Activated naive CD4-positive, alpha-beta T cell treated with anti-CD3 and anti-CD28 coated beads for 36 hours (primary cell): ENCODE measurements at regions not wholly inside any gene's neighbourhood (a gene's known extent, or its start where the extent isn't known, plus 50 kb on each side); places are given as distances from the start of the nearest gene placed in this dataset. TPM values are rescaled to one million over a fixed set of nuclear protein-coding genes. Genes with fewer than 3 reads are reported as not detected.

Experiments used
- CTCF ChIA-PET: fragments of 350-600 bp; sonication (Branson Sonifier 250); formaldehyde crosslinking; loops from one replicate; lab custom pipeline; 2021; ENCODE audit warnings: antibody characterized with exemption; lab: Charles Lee
- DNase-seq: peaks from one replicate; pipeline ENCODE4 v3.0.0-alpha.2; 2020
- H3K27ac Mint-ChIP-seq: one replicate; pipeline ENCODE4 v1.8.0; 2021; ENCODE audit warnings: mild to moderate bottlenecking, mixed read lengths
- H3K27me3 Mint-ChIP-seq: one replicate; pipeline ENCODE4 v1.8.0; 2021; ENCODE audit warnings: low read depth, mixed read lengths
- H3K36me3 Mint-ChIP-seq: one replicate; pipeline ENCODE4 v1.8.0; 2021; ENCODE audit warnings: low read depth, mixed read lengths
- H3K4me1 Mint-ChIP-seq: one replicate; pipeline ENCODE4 v1.8.0; 2021; ENCODE audit warnings: low read depth, mixed read lengths
- H3K4me3 Mint-ChIP-seq: one replicate; pipeline ENCODE4 v1.8.0; 2021; ENCODE audit warnings: mild to moderate bottlenecking, moderate library complexity, mixed read lengths
- H3K9me3 Mint-ChIP-seq: one replicate; pipeline ENCODE4 v1.8.0; 2021; ENCODE audit warnings: mixed read lengths
- intact Hi-C: fragments of 100-400 bp; cut with micrococcal nuclease; formaldehyde crosslinking; loops from one replicate; pipeline ENCODE4 v1.15.1; 2023
- microRNA-seq: library from miRNA; unstranded; fragments of <30 nt; microRNA quantifications from one replicate; pipeline ENCODE4 v1.2.0, GENCODE V29; 2022; ENCODE audit warnings: borderline microRNAs expressed, borderline replicate concordance

- intact Hi-C loops: loop anchor here (1.0 kb wide), 1 partner anchor 783 kb away; no protein-coding TSS in a partner anchor
- Mint-ChIP-seq H3K4me3 (no peak overlapping the region), H3K36me3 (no peaks in the 10 kb centered on the region), H3K27me3 (peaks cover 15% of the 10 kb centered on the region), H3K27ac (no peak overlapping the region), H3K9me3 (no peaks in the 10 kb centered on the region), H3K4me1 (no peaks in the 10 kb centered on the region)
- CTCF ChIA-PET: interaction anchor here (0.9 kb wide), 1 partner anchor 25 kb away, joined by 3 read pairs; no protein-coding TSS in a partner anchor
- peak; percentile 31 for DNase-seq
Measured at GRCh38 chr13:60627071-60627686, 230.2 kb downstream of the TDRD3 start.

Small RNAs in the stretch of these regions (microRNA-seq; reads per million reads assigned to microRNA genes)
- not detected for gene MIR3169
